GM12872 (cell line): ENCODE measurements at regions not wholly inside any gene's neighbourhood (a gene's known extent, or its start where the extent isn't known, plus 50 kb on each side); places are given as distances from the start of the nearest gene placed in this dataset.
A peak's percentile ranks its signal among the peaks of the same experiment; 100 is the strongest.

Experiments used
- TF ChIP-seq, protein P1 (sequence below): IDR thresholded peaks from 3 replicates; pipeline ENCODE4 v1.5.1; 2011; ENCODE audit warnings: low read depth, mild to moderate bottlenecking, low read length, moderate library complexity; ENCODE audit not compliant: insufficient read depth

DNA sequence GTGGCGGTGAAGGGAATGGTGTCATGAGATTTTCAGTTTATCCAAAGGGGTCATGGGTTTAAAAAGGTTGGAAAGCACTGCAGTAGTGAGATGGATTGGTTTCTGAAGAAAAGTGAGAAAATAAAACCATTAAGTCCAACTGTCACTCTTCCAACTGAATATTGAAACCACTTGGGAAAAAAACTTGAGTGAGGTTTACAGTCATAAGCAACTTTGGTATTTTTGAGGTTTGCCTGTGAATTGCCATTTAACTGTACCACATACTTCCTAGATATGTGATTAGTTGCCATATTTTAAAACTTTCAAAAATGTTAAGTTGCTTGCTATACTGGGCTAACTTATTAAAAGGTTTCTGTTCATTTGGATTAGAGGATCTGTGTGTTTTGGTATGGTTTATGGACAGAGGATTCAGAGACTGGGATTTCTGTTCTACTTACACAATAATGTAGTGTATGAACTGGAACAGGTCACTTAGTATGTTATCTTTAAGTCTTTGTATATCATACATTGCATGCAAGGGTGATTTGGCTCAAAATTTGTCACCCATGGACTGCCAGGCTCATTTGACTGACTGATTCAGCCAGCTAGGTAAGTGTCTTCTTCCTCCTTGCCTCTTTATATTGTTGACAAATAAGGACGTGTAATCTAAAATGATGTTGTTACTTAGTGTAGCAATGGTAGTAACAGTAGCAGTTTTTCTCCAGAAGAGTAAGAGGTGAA, 201.4 kb upstream of the EOMES start:
- TF ChIP-seq, protein P1, sequence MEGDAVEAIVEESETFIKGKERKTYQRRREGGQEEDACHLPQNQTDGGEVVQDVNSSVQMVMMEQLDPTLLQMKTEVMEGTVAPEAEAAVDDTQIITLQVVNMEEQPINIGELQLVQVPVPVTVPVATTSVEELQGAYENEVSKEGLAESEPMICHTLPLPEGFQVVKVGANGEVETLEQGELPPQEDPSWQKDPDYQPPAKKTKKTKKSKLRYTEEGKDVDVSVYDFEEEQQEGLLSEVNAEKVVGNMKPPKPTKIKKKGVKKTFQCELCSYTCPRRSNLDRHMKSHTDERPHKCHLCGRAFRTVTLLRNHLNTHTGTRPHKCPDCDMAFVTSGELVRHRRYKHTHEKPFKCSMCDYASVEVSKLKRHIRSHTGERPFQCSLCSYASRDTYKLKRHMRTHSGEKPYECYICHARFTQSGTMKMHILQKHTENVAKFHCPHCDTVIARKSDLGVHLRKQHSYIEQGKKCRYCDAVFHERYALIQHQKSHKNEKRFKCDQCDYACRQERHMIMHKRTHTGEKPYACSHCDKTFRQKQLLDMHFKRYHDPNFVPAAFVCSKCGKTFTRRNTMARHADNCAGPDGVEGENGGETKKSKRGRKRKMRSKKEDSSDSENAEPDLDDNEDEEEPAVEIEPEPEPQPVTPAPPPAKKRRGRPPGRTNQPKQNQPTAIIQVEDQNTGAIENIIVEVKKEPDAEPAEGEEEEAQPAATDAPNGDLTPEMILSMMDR: no peak

- TF ChIP-seq, protein P1: no peak
These were observed 205.8 kb upstream of the EOMES start for GRCh38 chr3:27927882-27928281.

- TF ChIP-seq, protein P1: no peak
These were observed 208.0 kb upstream of the EOMES start for GRCh38 chr3:27930052-27930602.

DNA sequence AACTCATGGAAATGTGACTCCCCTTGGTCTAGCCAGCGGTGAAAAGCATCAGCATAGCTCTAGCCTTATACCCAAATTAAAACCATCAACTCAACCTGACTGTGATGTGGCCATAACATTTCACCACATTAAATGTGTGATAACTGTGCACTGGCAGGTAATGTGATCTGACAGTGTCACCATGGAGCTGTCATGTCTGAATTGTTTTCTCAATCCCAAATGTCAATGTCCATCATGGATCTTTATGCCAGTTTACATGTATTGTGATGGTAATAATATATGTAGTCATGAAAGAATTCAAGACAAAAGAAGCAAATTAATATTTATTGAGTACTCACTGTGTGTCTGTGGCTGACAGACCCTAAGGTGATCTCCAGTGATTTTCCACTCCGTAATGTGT, 213.4 kb upstream of the EOMES start:
- TF ChIP-seq, protein P1: no peak

DNA sequence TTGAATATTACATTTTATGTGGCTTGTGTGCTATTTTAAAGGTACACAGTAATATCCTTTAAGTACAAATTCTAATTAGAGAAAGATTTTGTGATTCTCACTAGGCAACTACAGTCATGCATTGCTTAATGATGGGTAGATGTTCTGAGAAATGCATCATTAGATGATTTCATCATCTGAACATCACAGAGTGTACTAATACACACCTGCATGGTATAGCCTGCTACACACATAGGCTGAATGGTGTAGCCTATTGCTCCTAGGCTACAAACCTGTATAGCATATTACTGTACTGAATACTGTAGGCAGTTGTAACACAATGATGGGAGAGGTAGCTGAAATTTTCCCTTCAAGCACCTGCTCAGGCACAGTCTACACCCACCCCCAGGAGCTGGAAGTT, 217.4 kb upstream of the EOMES start:
- TF ChIP-seq, protein P1: no peak

- TF ChIP-seq, protein P1: no peak
These were observed 217.8 kb upstream of the EOMES start for GRCh38 chr3:27939940-27940339.

DNA sequence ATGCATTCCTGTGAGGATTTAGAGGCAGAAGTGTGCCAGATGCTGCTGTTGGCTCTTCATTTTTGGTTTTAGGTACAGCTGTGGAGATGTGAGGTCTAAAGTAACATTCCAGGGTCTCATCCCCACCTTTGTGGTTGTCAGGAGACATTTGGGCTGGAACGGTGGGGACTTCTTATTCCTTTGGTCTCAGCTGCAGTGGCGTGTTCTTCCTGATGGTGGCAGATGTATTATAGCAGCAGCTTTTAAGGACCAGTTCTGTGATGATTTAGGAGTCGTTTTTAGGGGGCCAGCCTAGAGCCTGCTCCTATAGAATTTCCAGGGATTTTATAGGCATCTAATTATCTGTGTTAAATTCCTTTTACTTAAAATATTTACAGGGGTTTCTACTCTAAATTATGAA, 221.0 kb upstream of the EOMES start:
- TF ChIP-seq, protein P1: peak; percentile 21; the same call in 1 of the 3 replicates
